C1 segment of cervical spinal cord (tissue), 14 donors: ENCODE measurements at regions not wholly inside any gene's neighbourhood (a gene's known extent, or its start where the extent isn't known, plus 50 kb on each side); places are given as distances from the start of the nearest gene placed in this dataset.

Source experiments
- DNase-seq, 14 donors: peaks; one replicate each; lab custom pipeline; 2025; lab: John Stamatoyannopoulos, UW

GRCh38 chr15:85847031-85847430 is 52.3 kb upstream of the KLHL25 start:
- DNase-seq: no peak

GRCh38 chr15:85849946-85850345 is 55.2 kb upstream of the KLHL25 start:
- DNase-seq: no peak

GRCh38 chr15:85852969-85853368 is 58.2 kb upstream of the KLHL25 start:
- DNase-seq: no peak

GRCh38 chr15:85854345-85855097 is 59.8 kb upstream of the KLHL25 start:
- peak in 9 of 14 donors; percentile 4 to 35 (median 12) for DNase-seq

GRCh38 chr15:85858586-85859375 is 64.1 kb upstream of the KLHL25 start:
- DNase-seq: peak in 11 of 14 donors; percentile 8 to 63 (median 30)

- no peak for DNase-seq
Measured at GRCh38 chr15:85859671-85860070, 64.9 kb upstream of the KLHL25 start.

GRCh38 chr15:85860394-85861161 is 65.9 kb upstream of the KLHL25 start:
- no peak for DNase-seq

GRCh38 chr15:85865070-85865684 is 70.5 kb upstream of the KLHL25 start:
- DNase-seq: peak in 8 of 14 donors; percentile 1 to 31 (median 8)

GRCh38 chr15:85867250-85867649 is 72.5 kb upstream of the KLHL25 start:
- DNase-seq: no peak

- no peak for DNase-seq
Measured at GRCh38 chr15:85869124-85869523, 74.4 kb upstream of the KLHL25 start.

GRCh38 chr15:85870216-85871014 is 75.7 kb upstream of the KLHL25 start:
- DNase-seq: no peak

- DNase-seq: no peak
Measured at GRCh38 chr15:85871545-85871944, 76.8 kb upstream of the KLHL25 start.

- DNase-seq: no peak
Measured at GRCh38 chr15:85872125-85872524, 77.4 kb upstream of the KLHL25 start.

- DNase-seq: no peak
Measured at GRCh38 chr15:85874236-85874635, 79.5 kb upstream of the KLHL25 start.

- DNase-seq: no peak
Measured at GRCh38 chr15:85875756-85876155, 81.0 kb upstream of the KLHL25 start.

GRCh38 chr15:85878828-85879225 is 84.1 kb upstream of the KLHL25 start:
- DNase-seq: no peak

GRCh38 chr15:85879334-85880163 is 84.8 kb upstream of the KLHL25 start:
- DNase-seq: no peak

- no peak for DNase-seq
Measured at GRCh38 chr15:85880501-85881190, 85.9 kb upstream of the KLHL25 start.

GRCh38 chr15:85886309-85886811 is 91.6 kb upstream of the KLHL25 start:
- DNase-seq: peak in 2 of 14 donors; percentile 1 to 94
